ENCODE measurements at regions not wholly inside any gene's neighbourhood (a gene's known extent, or its start where the extent isn't known, plus 50 kb on each side); places are given as distances from the start of the nearest gene placed in this dataset.

DNA sequence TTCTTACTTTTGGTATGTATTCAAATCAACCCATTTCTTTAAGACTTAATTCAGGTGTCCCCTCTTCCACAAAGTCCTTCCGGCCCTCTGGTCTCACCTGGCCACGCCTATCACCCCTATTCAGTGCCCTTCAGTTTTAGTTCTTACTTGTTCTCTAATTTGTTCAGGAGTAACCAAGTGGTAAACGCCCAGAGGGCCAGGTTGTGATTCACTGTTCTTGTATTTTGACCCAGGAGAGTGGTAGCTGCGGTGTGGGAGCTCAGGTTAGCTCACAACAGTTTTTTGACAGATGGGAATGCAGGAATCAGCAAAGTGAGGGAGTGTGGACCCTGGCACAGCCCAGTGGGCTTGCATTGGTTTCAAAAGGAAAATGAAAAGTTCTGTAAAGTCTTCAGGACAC, 81.7 kb upstream of the RIPOR2 start:
- DNase-seq (ENCODE audit: low read depth): no peak
- no peak overlapping the region for H3K4me3 ChIP-seq (ENCODE audit: low read depth, low read length)
- TF ChIP-seq, protein P1, sequence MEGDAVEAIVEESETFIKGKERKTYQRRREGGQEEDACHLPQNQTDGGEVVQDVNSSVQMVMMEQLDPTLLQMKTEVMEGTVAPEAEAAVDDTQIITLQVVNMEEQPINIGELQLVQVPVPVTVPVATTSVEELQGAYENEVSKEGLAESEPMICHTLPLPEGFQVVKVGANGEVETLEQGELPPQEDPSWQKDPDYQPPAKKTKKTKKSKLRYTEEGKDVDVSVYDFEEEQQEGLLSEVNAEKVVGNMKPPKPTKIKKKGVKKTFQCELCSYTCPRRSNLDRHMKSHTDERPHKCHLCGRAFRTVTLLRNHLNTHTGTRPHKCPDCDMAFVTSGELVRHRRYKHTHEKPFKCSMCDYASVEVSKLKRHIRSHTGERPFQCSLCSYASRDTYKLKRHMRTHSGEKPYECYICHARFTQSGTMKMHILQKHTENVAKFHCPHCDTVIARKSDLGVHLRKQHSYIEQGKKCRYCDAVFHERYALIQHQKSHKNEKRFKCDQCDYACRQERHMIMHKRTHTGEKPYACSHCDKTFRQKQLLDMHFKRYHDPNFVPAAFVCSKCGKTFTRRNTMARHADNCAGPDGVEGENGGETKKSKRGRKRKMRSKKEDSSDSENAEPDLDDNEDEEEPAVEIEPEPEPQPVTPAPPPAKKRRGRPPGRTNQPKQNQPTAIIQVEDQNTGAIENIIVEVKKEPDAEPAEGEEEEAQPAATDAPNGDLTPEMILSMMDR (conservative IDR thresholded peaks at IDR 0.05; ENCODE audit: low read depth, low read length): no peak

DNA sequence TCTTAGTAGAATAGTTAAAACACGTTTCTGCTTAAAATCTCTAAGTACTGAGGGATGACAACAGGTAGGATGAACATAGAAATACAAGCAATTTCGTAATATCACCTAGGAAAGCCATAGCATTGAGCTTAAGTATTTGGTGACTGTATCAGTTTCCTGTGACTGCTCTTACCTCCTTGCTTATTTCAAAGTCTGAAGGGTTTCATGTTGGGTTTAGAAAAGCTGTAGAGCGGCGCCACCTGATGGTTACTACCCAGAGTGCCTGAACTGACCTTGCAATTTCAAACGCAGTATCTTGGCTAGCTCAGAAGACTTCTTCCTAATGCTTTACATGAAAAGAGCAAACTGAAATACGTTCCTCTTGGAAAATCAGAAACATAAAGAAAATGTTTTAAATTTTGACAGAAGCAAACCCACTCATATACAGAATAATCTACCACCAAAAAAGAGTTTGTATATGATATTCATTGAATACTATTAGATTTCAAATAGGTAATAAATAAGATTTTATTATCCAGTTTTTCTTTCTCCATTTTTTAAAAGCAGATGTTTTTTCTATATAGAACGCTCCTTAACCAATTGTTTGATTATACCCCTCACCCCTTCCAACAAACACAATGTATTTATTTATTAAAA, 82.3 kb upstream of the RIPOR2 start:
- no peak overlapping the region for H3K4me3 ChIP-seq (ENCODE audit: low read depth, low read length)
- TF ChIP-seq, protein P1 (conservative IDR thresholded peaks at IDR 0.05; ENCODE audit: low read depth, low read length): peak; percentile 89
- peak; percentile 90 for DNase-seq (ENCODE audit: low read depth)

DNA sequence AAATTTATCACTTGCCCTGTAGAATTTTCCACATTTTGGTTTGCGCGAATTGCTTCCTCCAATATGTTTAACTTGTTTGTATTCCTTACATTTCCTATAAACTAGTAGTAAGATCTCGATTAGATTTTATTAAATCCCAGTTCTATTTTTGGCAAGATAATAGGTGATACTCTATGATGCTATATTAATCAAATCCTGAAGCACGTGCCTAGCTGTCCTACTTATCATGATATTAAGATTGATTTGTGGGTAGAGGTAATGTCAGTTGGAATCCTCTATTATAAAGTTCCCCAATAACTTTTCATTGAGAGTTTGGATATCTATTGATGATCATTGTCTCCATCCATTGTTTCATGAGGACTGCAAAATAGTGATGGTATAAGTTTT, 82.8 kb upstream of the RIPOR2 start:
- H3K4me3 ChIP-seq (ENCODE audit: low read depth, low read length): no peak overlapping the region
- TF ChIP-seq, protein P1 (conservative IDR thresholded peaks at IDR 0.05; ENCODE audit: low read depth, low read length): no peak
- DNase-seq (ENCODE audit: low read depth): no peak

DNA sequence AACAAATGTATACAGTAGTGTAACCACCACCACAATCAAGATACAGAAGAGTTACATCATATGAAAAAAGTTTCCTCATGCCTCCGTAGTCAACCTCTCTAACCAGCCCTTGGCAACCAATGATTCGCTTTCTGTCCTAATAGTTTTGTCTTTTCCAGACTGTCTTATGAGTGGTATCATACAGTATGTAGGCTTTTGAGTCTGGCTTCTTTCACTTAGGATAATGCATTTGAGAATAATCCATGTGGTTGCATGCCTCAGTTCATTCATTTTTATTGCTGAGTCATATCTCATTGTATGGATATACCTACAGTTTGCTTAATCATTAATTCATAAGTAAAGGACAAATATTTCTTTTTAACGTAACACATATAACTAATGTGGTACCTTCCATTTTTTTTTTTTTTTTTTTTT, 86.4 kb upstream of the RIPOR2 start:
- TF ChIP-seq, protein P1 (conservative IDR thresholded peaks at IDR 0.05; ENCODE audit: low read depth, low read length): no peak
- peak; percentile 58 for DNase-seq (ENCODE audit: low read depth)
- H3K4me3 ChIP-seq (ENCODE audit: low read depth, low read length): no peak overlapping the region

DNA sequence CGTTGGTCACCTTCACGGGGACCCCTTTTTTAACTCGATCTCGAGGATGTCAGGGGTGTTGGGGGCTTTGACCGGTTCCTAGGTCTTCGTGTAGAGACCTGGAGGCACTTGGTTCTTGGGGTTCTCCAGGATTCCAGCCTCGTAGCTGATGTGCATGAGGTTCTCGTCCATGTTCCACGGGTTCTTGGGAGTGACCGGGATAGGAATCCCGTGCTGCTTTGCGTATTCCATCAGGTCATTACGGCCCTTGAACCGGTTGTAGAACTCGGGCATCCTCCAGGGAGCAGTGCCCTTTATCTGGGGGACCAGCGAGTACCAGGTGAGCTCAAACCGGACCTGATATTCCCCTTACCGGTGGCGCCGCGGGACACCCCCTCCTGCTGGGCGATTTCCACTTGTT, 88.0 kb upstream of the RIPOR2 start:
- TF ChIP-seq, protein P1 (conservative IDR thresholded peaks at IDR 0.05; ENCODE audit: low read depth, low read length): no peak

DNA sequence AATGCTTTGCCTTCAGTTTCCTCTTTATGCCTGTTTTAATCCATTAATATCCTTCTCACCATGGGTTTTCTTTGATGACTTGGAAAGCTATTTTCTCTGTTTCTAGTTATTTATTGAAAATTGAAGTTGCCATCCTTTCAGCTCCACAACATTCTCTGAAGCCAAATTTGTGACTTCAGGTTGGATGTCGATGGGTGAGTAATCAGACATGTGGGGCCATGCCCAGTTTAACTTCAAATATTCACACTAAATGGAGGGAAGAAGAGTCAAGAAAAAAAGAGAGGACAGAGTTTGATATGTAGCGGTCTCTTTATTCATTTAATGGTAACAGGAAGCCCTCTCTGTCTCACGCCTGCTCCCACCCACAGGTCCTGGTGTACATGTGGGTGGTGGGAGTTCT, 89.1 kb upstream of the RIPOR2 start:
- H3K4me3 ChIP-seq (ENCODE audit: low read depth, low read length): no peak overlapping the region
- TF ChIP-seq, protein P1 (conservative IDR thresholded peaks at IDR 0.05; ENCODE audit: low read depth, low read length): no peak
- no peak for DNase-seq (ENCODE audit: low read depth)

More for the DNA sequence above, 88.0 kb upstream of the RIPOR2 start:
- no peak overlapping the region for H3K4me3 ChIP-seq (ENCODE audit: low read depth, low read length)
- no peak for DNase-seq (ENCODE audit: low read depth)

DNA sequence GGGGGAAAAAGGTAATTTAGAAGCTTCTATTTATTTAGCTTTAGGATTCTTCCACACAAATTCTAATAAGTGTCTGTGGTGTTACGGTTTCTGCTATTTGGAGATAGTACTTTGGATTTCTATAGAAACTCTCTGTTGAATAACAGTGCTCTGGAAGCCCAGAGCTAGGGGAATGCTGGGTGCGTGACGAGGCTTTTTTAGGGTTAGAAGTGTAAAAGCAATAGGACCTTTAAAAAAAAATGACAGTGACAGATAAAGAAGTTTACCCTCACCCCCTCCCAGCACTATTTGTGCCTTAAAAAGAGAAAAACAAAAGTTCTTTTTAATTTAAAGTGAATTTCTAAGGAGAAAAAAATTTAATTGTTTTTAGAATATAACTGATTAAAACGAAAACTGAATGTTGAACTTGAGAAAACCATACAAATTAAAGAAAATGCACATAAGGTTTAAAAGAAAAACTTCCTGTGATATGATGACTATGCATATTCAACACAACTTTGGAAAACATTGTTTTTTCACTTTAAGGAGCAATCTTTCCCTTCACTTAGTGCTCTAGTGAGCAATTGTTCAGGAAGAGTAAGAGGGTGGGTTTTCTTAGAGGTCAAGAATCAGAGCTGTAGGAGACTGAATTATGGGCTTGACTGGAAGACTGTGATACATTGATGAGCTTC, 89.6 kb upstream of the RIPOR2 start:
- no peak overlapping the region for H3K4me3 ChIP-seq (ENCODE audit: low read depth, low read length)
- no peak for DNase-seq (ENCODE audit: low read depth)
- TF ChIP-seq, protein P1 (conservative IDR thresholded peaks at IDR 0.05; ENCODE audit: low read depth, low read length): no peak

All from choroid plexus epithelial cell (primary cell).